ENCODE measurements at regions not wholly inside any gene's neighbourhood (a gene's known extent, or its start where the extent isn't known, plus 50 kb on each side); places are given as distances from the start of the nearest gene placed in this dataset.

DNA sequence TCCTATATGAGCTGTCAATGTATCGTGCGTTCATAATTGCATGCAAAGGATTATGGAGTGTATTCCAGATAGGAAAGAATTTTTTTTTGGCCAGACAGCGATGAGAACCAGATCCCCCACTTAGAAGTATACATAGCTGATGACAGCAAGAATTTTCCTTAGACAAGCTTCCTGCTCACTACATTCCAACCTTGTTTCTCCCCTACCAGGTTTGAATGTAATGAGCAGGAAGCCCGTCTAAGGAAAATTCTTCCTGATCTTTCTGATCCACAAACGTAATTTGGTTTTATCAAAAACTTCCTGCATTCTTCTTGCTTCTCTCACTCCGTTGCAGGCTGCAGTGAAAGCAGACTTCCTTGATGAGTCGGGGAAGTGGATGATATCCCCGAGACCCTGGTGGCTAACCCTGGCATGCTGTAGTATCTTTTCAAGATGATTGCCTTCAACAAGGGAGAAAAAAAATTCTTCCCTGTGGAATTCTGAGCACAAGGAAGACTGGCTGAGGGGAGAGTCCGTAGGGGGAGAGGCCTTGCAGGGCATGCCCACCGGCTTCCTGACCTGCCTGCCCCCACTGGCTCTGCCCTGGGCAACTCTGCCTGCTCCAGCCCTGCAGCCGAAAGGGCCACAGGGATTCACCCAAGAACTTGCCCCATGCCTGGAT, 243.1 kb downstream of the TLE3 start:
- intact Hi-C loops (cut with DNase I), result no loop called here
- H3K4me1 ChIP-seq, result peaks cover 0 to 6% (median 0%) of the 10 kb centered on the region in 4 donors
- H3K9me3 ChIP-seq, result no peaks in the 10 kb centered on the region
- no peak for DNase-seq
- no peak overlapping the region for H3K4me3 ChIP-seq
- no peak for TF ChIP-seq EP300 (IDR thresholded peaks at IDR 0.05)
- no peak for TF ChIP-seq POLR2AphosphoS5 (IDR thresholded peaks at IDR 0.05)
- no peaks in the 10 kb centered on the region for H3K27me3 ChIP-seq
- no peak overlapping the region for H3K27ac ChIP-seq
- 76 to 82% methylated on average over 11 of the region's 11 CpGs for WGBS, 2 donors
- no peaks in the 10 kb centered on the region for H3K36me3 ChIP-seq

DNA sequence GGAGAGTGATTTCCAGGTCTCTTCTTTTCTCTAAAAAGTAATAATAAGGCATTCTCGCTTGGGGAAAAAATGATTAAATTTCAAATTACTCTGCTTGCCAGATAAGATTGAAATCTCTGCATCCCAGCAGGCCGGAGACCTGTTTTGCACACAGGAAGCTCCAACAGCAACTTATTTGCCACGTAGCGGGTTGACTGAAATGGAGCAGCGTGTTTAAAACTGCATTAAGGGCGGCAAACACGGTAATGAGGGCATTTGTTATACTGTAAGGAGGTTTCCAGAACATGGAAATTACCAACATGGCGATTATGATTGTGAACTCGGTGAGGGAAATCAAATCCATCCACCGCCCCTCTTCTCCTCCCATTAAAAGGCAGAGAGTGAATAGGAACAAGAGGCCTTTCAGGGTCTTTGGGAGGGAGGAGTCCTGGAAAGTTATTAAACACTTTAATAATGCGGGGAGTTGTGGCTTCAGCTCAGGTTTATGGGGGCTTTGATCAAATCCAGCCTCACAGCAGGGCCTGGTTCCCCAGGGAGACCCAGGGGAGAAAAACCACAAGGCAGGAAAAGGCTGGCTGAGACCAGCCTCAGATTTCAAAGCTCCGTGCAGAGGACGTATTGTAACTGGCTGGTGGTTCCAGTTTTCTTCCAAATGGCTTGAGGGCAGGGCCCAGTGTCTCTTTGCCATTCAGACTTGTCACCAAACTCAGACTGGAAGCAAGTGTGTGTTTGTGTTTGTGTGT, 242.3 kb downstream of the TLE3 start:
- intact Hi-C loops (cut with DNase I), result no loop called here
- WGBS, 2 donors, result 90 to 96% methylated on average over 13 of the region's 13 CpGs
- H3K4me3 ChIP-seq, result no peak overlapping the region
- H3K27me3 ChIP-seq, result no peaks in the 10 kb centered on the region
- no peaks in the 10 kb centered on the region for H3K9me3 ChIP-seq
- peaks cover 0 to 6% (median 0%) of the 10 kb centered on the region in 4 donors for H3K4me1 ChIP-seq
- H3K27ac ChIP-seq, result no peak overlapping the region
- no peak for DNase-seq
- TF ChIP-seq POLR2AphosphoS5 (IDR thresholded peaks at IDR 0.05) (no peak), EP300 (IDR thresholded peaks at IDR 0.05) (no peak), POLR2A (IDR thresholded peaks at IDR 0.05) (no peak)
- TF ChIP-seq, protein P1, sequence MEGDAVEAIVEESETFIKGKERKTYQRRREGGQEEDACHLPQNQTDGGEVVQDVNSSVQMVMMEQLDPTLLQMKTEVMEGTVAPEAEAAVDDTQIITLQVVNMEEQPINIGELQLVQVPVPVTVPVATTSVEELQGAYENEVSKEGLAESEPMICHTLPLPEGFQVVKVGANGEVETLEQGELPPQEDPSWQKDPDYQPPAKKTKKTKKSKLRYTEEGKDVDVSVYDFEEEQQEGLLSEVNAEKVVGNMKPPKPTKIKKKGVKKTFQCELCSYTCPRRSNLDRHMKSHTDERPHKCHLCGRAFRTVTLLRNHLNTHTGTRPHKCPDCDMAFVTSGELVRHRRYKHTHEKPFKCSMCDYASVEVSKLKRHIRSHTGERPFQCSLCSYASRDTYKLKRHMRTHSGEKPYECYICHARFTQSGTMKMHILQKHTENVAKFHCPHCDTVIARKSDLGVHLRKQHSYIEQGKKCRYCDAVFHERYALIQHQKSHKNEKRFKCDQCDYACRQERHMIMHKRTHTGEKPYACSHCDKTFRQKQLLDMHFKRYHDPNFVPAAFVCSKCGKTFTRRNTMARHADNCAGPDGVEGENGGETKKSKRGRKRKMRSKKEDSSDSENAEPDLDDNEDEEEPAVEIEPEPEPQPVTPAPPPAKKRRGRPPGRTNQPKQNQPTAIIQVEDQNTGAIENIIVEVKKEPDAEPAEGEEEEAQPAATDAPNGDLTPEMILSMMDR (IDR thresholded peaks at IDR 0.05), result no peak
- H3K36me3 ChIP-seq, result no peaks in the 10 kb centered on the region

DNA sequence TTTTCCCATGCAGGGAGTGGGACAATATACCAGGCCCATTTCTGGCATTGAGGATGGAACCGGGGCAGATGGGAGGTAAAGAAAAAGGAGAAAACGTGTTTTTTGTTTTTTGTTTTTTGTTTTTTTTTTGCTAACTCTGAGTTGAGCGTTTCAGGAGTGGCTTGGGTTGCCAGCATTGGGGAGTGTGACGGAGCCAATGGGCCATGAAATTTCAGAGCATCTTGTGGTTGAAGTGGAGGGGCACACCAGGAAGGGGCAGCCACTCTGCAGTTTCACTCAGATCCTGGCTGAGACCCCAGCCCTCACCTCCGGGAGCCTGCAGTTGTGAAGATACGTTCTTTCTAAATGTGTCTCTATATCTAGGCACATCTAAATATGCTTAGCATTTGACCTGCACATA, 240.5 kb downstream of the TLE3 start:
- no peak overlapping the region for H3K4me3 ChIP-seq
- no peaks in the 10 kb centered on the region for H3K27me3 ChIP-seq
- no peak for DNase-seq
- TF ChIP-seq POLR2A (IDR thresholded peaks at IDR 0.05), result no peak
- no peak for TF ChIP-seq EP300 (IDR thresholded peaks at IDR 0.05)
- TF ChIP-seq, protein P1 (IDR thresholded peaks at IDR 0.05), result no peak
- TF ChIP-seq POLR2AphosphoS5 (IDR thresholded peaks at IDR 0.05), result no peak
- peaks cover 0 to 6% (median 0%) of the 10 kb centered on the region in 4 donors for H3K4me1 ChIP-seq
- no peaks in the 10 kb centered on the region for H3K36me3 ChIP-seq
- 81 to 92% methylated on average over 6 of the region's 6 CpGs for WGBS, 2 donors
- intact Hi-C loops (cut with DNase I), result no loop called here
- H3K9me3 ChIP-seq, result no peaks in the 10 kb centered on the region
- H3K27ac ChIP-seq, result no peak overlapping the region

DNA sequence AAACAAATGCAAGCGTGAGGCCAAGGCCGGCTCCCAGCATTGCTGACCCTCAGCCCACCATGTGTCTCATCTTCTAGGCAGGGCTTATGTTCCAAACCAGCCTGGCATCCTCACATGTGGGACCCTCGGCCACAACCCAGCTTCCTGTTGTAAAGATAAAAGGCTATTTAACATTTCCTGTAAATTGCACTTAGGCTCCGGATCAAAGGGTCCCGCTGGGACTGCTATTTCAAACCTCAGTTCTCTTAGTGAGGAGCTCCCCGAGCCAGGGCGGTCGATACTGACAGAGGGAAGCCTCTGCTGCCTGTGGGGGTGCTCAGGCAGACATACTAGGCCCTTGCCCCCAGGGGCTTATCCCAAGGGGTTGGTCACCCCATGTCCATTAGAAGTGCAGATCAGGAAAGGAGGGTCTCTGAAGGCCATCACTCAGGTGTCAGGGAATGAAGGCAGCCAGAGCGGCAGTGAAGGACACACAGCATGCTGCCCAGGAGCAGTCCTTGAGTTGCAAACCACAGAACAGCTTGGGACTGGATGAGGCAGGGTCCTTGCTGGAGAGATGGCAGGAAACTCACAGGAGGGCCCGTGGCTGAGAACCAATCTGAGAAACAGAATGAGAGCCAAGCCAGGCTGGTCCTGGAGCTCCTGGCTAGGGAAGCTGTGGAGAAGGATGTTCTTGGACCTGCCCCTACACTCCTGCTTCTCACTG, 239.9 kb downstream of the TLE3 start:
- no peaks in the 10 kb centered on the region for H3K27me3 ChIP-seq

More for the DNA sequence above, 239.9 kb downstream of the TLE3 start:
- no peak overlapping the region for H3K27ac ChIP-seq
- DNase-seq, result no peak
- H3K4me1 ChIP-seq, result peaks cover 0 to 6% (median 0%) of the 10 kb centered on the region in 4 donors
- H3K4me3 ChIP-seq, result no peak overlapping the region
- H3K9me3 ChIP-seq, result no peaks in the 10 kb centered on the region
- TF ChIP-seq POLR2AphosphoS5 (IDR thresholded peaks at IDR 0.05) (no peak), POLR2A (IDR thresholded peaks at IDR 0.05) (no peak), EP300 (IDR thresholded peaks at IDR 0.05) (no peak)
- TF ChIP-seq, protein P1 (IDR thresholded peaks at IDR 0.05), result no peak
- intact Hi-C loops (cut with DNase I), result no loop called here
- no peaks in the 10 kb centered on the region for H3K36me3 ChIP-seq
- WGBS, 2 donors, result 61 to 77% methylated on average over 10 of the region's 10 CpGs

Data from sigmoid colon (tissue), 6 donors.